ENCODE measurements at regions not wholly inside any gene's neighbourhood (a gene's known extent, or its start where the extent isn't known, plus 50 kb on each side); places are given as distances from the start of the nearest gene placed in this dataset.

DNA sequence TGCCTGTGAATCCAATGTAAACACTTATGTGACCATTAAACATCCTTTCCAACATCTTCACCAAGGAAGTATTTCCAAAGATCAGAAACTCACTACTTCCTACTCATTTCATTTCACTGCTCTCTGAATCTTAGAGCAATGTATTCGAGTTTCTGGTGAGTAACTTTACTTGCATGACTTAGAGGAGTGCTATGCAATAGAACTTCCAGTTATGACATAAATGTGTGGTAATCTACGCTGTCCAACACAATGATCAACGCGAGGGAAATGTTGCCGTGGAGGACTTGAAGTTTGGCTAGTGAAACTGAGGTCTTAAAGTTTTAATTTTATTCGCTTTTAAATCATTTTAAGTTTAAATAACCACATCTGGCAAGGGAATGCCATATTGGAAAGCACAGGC lies 1326.3 kb downstream of the XPNPEP1 start:
- DNase-seq, result no peak
- Histone ChIP-seq H3K27ac (ENCODE audit: low read length in 2 of 2) (no peak overlapping the region), H3K4me1 (ENCODE audit: control insufficient read depth in 2 of 2, insufficient read depth in 2 of 2, low read length in 2 of 2) (peaks cover 0 to 7% of the 10 kb centered on the region in 2 donors), H3K36me3 (replicated peaks in 1 of 2; ENCODE audit: control extremely low read depth in 1 of 2, control insufficient read depth in 1 of 2, extremely low read depth in 1 of 2, insufficient read depth in 2 of 2, low read length in 1 of 2) (no peaks in the 10 kb centered on the region), H3K9me3 (ENCODE audit: control extremely low read depth in 1 of 3, control insufficient read depth in 2 of 3, insufficient read depth in 1 of 3, low read length in 2 of 3) (no peaks in the 10 kb centered on the region), H4K20me1 (ENCODE audit: control insufficient read depth, insufficient read depth, low read length, poor library complexity, severe bottlenecking) (no peaks in the 10 kb centered on the region), H3K4me3 (ENCODE audit: control extremely low read depth in 1 of 5, extremely low read depth in 1 of 5, insufficient read depth in 1 of 5, low read depth in 2 of 5, low read length in 4 of 5) (no peak overlapping the region), H3K4me2 (replicated peaks; ENCODE audit: low read depth, low read length, poor library complexity, severe bottlenecking) (no peak overlapping the region), H2AFZ (ENCODE audit: insufficient read depth, low read depth, low read length, poor library complexity, severe bottlenecking) (no peak overlapping the region), H3K79me2 (ENCODE audit: control insufficient read depth, insufficient read depth, low read length) (no peaks in the 10 kb centered on the region), H3K9ac (ENCODE audit: low read length) (no peak overlapping the region), H3K27me3 (replicated peaks in 1 of 4; ENCODE audit: control extremely low read depth in 1 of 4, control insufficient read depth in 3 of 4, insufficient read depth in 4 of 4, low read length in 3 of 4) (no peaks in the 10 kb centered on the region)
- CTCF ChIA-PET, result no interaction called here
- no peak for TF ChIP-seq EZH2 (IDR thresholded peaks at IDR 0.05; ENCODE audit: borderline replicate concordance, insufficient read depth, low read depth, low read length, poor library complexity, severe bottlenecking)
- TF ChIP-seq, protein P1, sequence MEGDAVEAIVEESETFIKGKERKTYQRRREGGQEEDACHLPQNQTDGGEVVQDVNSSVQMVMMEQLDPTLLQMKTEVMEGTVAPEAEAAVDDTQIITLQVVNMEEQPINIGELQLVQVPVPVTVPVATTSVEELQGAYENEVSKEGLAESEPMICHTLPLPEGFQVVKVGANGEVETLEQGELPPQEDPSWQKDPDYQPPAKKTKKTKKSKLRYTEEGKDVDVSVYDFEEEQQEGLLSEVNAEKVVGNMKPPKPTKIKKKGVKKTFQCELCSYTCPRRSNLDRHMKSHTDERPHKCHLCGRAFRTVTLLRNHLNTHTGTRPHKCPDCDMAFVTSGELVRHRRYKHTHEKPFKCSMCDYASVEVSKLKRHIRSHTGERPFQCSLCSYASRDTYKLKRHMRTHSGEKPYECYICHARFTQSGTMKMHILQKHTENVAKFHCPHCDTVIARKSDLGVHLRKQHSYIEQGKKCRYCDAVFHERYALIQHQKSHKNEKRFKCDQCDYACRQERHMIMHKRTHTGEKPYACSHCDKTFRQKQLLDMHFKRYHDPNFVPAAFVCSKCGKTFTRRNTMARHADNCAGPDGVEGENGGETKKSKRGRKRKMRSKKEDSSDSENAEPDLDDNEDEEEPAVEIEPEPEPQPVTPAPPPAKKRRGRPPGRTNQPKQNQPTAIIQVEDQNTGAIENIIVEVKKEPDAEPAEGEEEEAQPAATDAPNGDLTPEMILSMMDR (IDR thresholded peaks at IDR 0.05), result no peak
- Mint-ChIP-seq H3K9me3 (ENCODE audit: insufficient read depth) (no peaks in the 10 kb centered on the region), H3K27me3 (no peaks in the 10 kb centered on the region), H3K27ac (no peak overlapping the region), H3K4me1 (peaks cover 14% of the 10 kb centered on the region), H3K4me3 (no peak overlapping the region)
- POLR2A ChIA-PET, result no interaction called here
- 90% methylated on average over 2 of the region's 6 CpGs for WGBS (ENCODE audit: insufficient coverage)
- no peak for ATAC-seq (ENCODE audit: low read depth)
- intact Hi-C loops (cut with micrococcal nuclease), result no loop called here

DNA sequence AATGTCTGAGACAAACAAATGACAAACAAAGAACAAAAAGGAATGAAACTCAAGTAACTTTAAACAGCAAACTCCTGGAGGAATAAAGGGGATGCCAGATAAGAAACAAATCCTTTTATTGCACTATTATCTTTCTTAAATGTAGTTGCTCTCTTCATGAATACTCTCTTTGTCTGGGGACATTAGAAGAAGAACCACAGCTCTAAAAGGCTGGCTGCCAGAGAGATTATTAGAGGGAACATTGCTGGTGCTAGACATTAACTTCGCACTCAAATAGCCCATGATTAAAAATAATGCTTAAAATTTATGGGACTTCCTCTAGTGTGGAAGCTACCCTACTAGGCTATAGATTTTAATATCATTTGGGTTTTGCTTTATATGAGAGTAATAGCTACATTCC lies 1330.4 kb downstream of the XPNPEP1 start:
- POLR2A ChIA-PET, result no interaction called here
- Histone ChIP-seq H3K79me2 (ENCODE audit: control insufficient read depth, insufficient read depth, low read length) (no peaks in the 10 kb centered on the region), H3K4me1 (ENCODE audit: control insufficient read depth in 2 of 2, insufficient read depth in 2 of 2, low read length in 2 of 2) (peaks cover 0 to 7% of the 10 kb centered on the region in 2 donors), H3K9ac (ENCODE audit: low read length) (no peak overlapping the region), H3K9me3 (ENCODE audit: control extremely low read depth in 1 of 3, control insufficient read depth in 2 of 3, insufficient read depth in 1 of 3, low read length in 2 of 3) (no peaks in the 10 kb centered on the region), H3K4me3 (ENCODE audit: control extremely low read depth in 1 of 5, extremely low read depth in 1 of 5, insufficient read depth in 1 of 5, low read depth in 2 of 5, low read length in 4 of 5) (no peak overlapping the region), H3K4me2 (replicated peaks; ENCODE audit: low read depth, low read length, poor library complexity, severe bottlenecking) (no peak overlapping the region), H4K20me1 (ENCODE audit: control insufficient read depth, insufficient read depth, low read length, poor library complexity, severe bottlenecking) (no peaks in the 10 kb centered on the region), H3K27me3 (replicated peaks in 1 of 4; ENCODE audit: control extremely low read depth in 1 of 4, control insufficient read depth in 3 of 4, insufficient read depth in 4 of 4, low read length in 3 of 4) (no peaks in the 10 kb centered on the region), H3K27ac (ENCODE audit: low read length in 2 of 2) (no peak overlapping the region), H3K36me3 (replicated peaks in 1 of 2; ENCODE audit: control extremely low read depth in 1 of 2, control insufficient read depth in 1 of 2, extremely low read depth in 1 of 2, insufficient read depth in 2 of 2, low read length in 1 of 2) (no peaks in the 10 kb centered on the region), H2AFZ (ENCODE audit: insufficient read depth, low read depth, low read length, poor library complexity, severe bottlenecking) (no peak overlapping the region)
- intact Hi-C loops (cut with micrococcal nuclease), result no loop called here
- CTCF ChIA-PET, result no interaction called here
- H3K4me3 Mint-ChIP-seq, result no peak overlapping the region
- peaks cover 9% of the 10 kb centered on the region for H3K4me1 Mint-ChIP-seq
- H3K27ac Mint-ChIP-seq, result no peak overlapping the region
- WGBS (ENCODE audit: insufficient coverage), result no CpG with 5 or more reads among the region's 1 CpG
- H3K27me3 Mint-ChIP-seq, result no peaks in the 10 kb centered on the region
- DNase-seq, result no peak
- ATAC-seq (ENCODE audit: low read depth), result no peak
- H3K9me3 Mint-ChIP-seq (ENCODE audit: insufficient read depth), result no peaks in the 10 kb centered on the region
- TF ChIP-seq, protein P1 (IDR thresholded peaks at IDR 0.05), result no peak
- TF ChIP-seq EZH2 (IDR thresholded peaks at IDR 0.05; ENCODE audit: borderline replicate concordance, insufficient read depth, low read depth, low read length, poor library complexity, severe bottlenecking), result no peak

Measured in B cell (primary cell).